GM12878 (cell line): ENCODE measurements at regions not wholly inside any gene's neighbourhood (a gene's known extent, or its start where the extent isn't known, plus 50 kb on each side); places are given as distances from the start of the nearest gene placed in this dataset.

Source experiments
- ATAC-seq: fragments of 200-7000 bp; cut with Tn5 transposase; 3 replicates; pipeline ENCODE4 v1.9.1; 2020; ENCODE audit warnings: mild to moderate bottlenecking, moderate library complexity
- BruUV-seq: library from RNA; stranded (reverse); fragments of 400-500 nt; replicated peaks from 2 replicates; lab custom pipeline; 2021; lab: Mats Ljungman, UMichigan
- CTCF ChIA-PET: fragments of 300-600 bp; sonication (Branson Sonifier 250); formaldehyde crosslinking; extraction: SDS; loops from one replicate; lab custom pipeline; 2021; ENCODE audit warnings: inconsistent platforms; lab: Yijun Ruan, JAX
- POLR2A ChIA-PET: fragments of 350-600 bp; formaldehyde crosslinking; extraction: SDS; loops from one replicate; lab custom pipeline; 2021; ENCODE audit warnings: inconsistent platforms; lab: Charles Lee
- RAD21 ChIA-PET: fragments of 300-600 bp; sonication (Branson Sonifier 250); formaldehyde crosslinking; loops from one replicate; lab custom pipeline; 2023; ENCODE audit warnings: antibody characterized with exemption; ENCODE audit not compliant: unreplicated experiment; lab: Charles Lee
- SMC1A ChIA-PET: fragments of 300-600 bp; sonication (Branson Sonifier 250); formaldehyde crosslinking; loops from one replicate; lab custom pipeline; 2023; ENCODE audit not compliant: unreplicated experiment, uncharacterized antibody; lab: Charles Lee
- DNase-seq: peaks from one replicate; pipeline ENCODE4 v3.0.0-alpha.2; 2011; ENCODE audit warnings: low read depth, low spot score
- FAIRE-seq: peaks from 3 replicates; lab custom pipeline; 2011; peaks lifted over from hg19 to GRCh38; lab: Jason Lieb, UNC
- H2AFZ ChIP-seq: 2 replicates; pipeline ENCODE4 v1.6.0; 2011; ENCODE audit warnings: low read depth, low read length, control low read depth; ENCODE audit not compliant: control insufficient read depth
- H3K27ac ChIP-seq: 2 replicates; pipeline ENCODE4 v1.5.1; 2011; ENCODE audit warnings: control low read depth; ENCODE audit not compliant: control insufficient read depth, insufficient read depth
- H3K27me3 ChIP-seq, 2 experiments: replicated peaks in 1 of 2; 2 replicates each; pipeline versions ENCODE4 v1.6.0 to v1.6.1; 2011; ENCODE audit warnings: low read length in 1 of 2; ENCODE audit not compliant: control insufficient read depth in 2 of 2, insufficient read depth in 2 of 2
- H3K36me3 ChIP-seq, 2 experiments: 2 replicates each; pipeline ENCODE4 v1.5.1; 2011; ENCODE audit warnings: low read length in 1 of 2; ENCODE audit not compliant: control insufficient read depth in 2 of 2, insufficient read depth in 2 of 2
- H3K4me1 ChIP-seq: 2 replicates; pipeline ENCODE4 v1.6.1; 2011; ENCODE audit warnings: mild to moderate bottlenecking, low read length, moderate library complexity, mixed read lengths; ENCODE audit not compliant: control insufficient read depth, insufficient read depth
- H3K4me2 ChIP-seq: 2 replicates; pipeline ENCODE4 v1.6.0; 2011; ENCODE audit warnings: control low read depth; ENCODE audit not compliant: control insufficient read depth, insufficient read depth
- H3K4me3 ChIP-seq: fragments of 200-600 bp; sonication (generic); 2 replicates; pipeline ENCODE4 v1.5.1; 2016
- H3K79me2 ChIP-seq: 2 replicates; pipeline ENCODE4 v1.6.0; 2011; ENCODE audit warnings: low read length; ENCODE audit not compliant: control insufficient read depth, insufficient read depth
- H3K9ac ChIP-seq: 2 replicates; pipeline ENCODE4 v1.8.0; 2011; ENCODE audit warnings: low read length, control low read depth, mixed read lengths; ENCODE audit not compliant: control insufficient read depth, insufficient read depth
- H3K9me3 ChIP-seq: replicated peaks from 3 replicates; pipeline ENCODE4 v1.5.1; 2011; ENCODE audit warnings: mild to moderate bottlenecking, low read length; ENCODE audit not compliant: control insufficient read depth, insufficient read depth
- H4K20me1 ChIP-seq: 2 replicates; pipeline ENCODE4 v1.6.0; 2011; ENCODE audit not compliant: control insufficient read depth, insufficient read depth
- BACH1 ChIP-seq: fragments of 450-650 bp; IDR thresholded peaks from 2 replicates; pipeline ENCODE4 v1.6.1; 2017; ENCODE audit warnings: mild to moderate bottlenecking, borderline replicate concordance
- BHLHE40 ChIP-seq, 2 experiments: fragments of 450-650 bp in 1 of 2; IDR thresholded peaks; 2 replicates each; pipeline ENCODE4 v1.6.1; 2011 to 2017; ENCODE audit warnings: low read depth in 2 of 2, borderline replicate concordance in 1 of 2, improper control_type of control experiment in 1 of 2, low read length in 1 of 2, mild to moderate bottlenecking in 1 of 2
- FOS ChIP-seq: IDR thresholded peaks from 3 replicates; pipeline ENCODE4 v1.6.1; 2011; ENCODE audit warnings: borderline replicate concordance; ENCODE audit not compliant: insufficient read length; ENCODE audit errors: extremely low read depth
- MTA2 ChIP-seq: fragments of 450-650 bp; IDR thresholded peaks from 2 replicates; pipeline ENCODE4 v1.6.1; 2016; ENCODE audit warnings: low read depth, mild to moderate bottlenecking, moderate library complexity
- SMAD5 ChIP-seq: IDR thresholded peaks from 2 replicates; pipeline ENCODE4 v1.6.1; 2016; ENCODE audit warnings: antibody characterized with exemption, low read depth
- TBL1XR1 ChIP-seq: IDR thresholded peaks from 2 replicates; pipeline ENCODE4 v1.6.1; 2012; ENCODE audit warnings: low read depth, low read length, improper control_type of control experiment
- WGBS: methylation state at CpG from one replicate; pipeline ENCODE4 v1.1.6; 2016; ENCODE audit warnings: low lambda C conversion rate; ENCODE audit not compliant: insufficient replicate concordance, insufficient coverage; ENCODE audit errors: missing lambda C conversion rate; 5-methylcytosine and 5-hydroxymethylcytosine counted together
- in situ Hi-C: fragments of 300-500 bp; cut with MboI; formaldehyde crosslinking; loops from 9 replicates; pipeline ENCODE4 v1.14.3; 2018; ENCODE audit warnings: mixed read lengths
- intact Hi-C: fragments of 100-400 bp; cut with micrococcal nuclease; formaldehyde crosslinking; loops from one replicate; pipeline ENCODE4 v1.14.2; 2022; ENCODE audit not compliant: unreplicated experiment
- TF ChIP-seq, protein P1 (sequence below): IDR thresholded peaks from 2 replicates; pipeline ENCODE4 v1.6.1; 2011; ENCODE audit warnings: low read depth, mild to moderate bottlenecking, low read length, moderate library complexity, borderline replicate concordance; ENCODE audit errors: extremely low read depth
- TF ChIP-seq, protein P2 (sequence below): fragments of 450-650 bp; IDR thresholded peaks from 2 replicates; pipeline ENCODE4 v1.6.1; 2016; ENCODE audit warnings: mild to moderate bottlenecking
- TF ChIP-seq, protein P3 (sequence below): fragments of 450-650 bp; IDR thresholded peaks from 2 replicates; pipeline ENCODE4 v1.6.1; 2017; ENCODE audit warnings: borderline replicate concordance
- TF ChIP-seq, protein P4 (sequence below): IDR thresholded peaks from 2 replicates; pipeline ENCODE4 v1.6.1; 2012; ENCODE audit warnings: low read length, inconsistent platforms
- TF ChIP-seq, protein P5 (sequence below): fragments of 450-650 bp; IDR thresholded peaks from 2 replicates; pipeline ENCODE4 v1.6.1; 2017; ENCODE audit warnings: mild to moderate bottlenecking

DNA sequence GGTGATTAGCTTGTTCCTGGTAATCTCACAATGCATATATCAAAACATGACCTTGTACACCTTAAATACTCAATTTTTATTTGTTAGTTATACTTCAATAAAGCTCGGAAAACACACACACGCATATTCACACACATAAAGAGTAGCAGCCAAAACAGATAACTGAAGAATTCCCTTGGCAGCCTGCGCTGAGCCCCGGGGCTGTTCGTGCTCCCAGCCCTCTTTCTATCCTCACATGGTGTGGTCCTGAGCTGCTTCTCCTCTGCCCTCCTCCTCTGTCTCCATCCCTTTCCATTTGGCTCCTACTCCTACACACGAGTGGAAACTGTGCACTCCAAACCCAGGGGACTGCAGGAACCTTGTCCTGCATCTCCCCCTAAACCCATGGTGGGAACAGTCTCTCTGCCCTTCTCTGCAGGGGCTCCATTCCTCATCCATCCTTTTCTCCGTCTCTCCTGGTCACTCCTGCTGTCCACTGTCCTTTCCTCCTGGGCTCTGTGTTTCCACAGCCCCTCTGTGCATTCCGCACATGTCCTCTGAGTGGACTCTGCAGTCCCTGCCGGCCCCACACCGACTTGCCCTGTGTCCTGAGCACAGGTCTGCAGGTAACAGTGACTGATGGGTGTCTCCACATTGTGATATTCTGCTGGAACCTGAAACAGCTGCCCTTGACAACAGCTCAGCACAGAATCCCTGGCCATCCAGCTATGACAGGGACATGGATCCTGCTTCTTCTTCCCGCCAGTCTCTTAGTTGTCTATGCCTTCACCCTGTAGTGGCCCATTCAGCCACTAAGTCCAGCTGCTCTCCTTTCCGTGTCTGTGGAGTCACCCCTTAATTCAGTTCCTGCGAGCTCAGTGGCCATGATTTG lies 216.8 kb upstream of the ZNF32 start (continued):
- TF ChIP-seq TBL1XR1 (no peak), FOS (no peak), BACH1 (no peak)
- TF ChIP-seq, protein P1, sequence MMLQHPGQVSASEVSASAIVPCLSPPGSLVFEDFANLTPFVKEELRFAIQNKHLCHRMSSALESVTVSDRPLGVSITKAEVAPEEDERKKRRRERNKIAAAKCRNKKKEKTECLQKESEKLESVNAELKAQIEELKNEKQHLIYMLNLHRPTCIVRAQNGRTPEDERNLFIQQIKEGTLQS = no peak
- TF ChIP-seq, protein P2, sequence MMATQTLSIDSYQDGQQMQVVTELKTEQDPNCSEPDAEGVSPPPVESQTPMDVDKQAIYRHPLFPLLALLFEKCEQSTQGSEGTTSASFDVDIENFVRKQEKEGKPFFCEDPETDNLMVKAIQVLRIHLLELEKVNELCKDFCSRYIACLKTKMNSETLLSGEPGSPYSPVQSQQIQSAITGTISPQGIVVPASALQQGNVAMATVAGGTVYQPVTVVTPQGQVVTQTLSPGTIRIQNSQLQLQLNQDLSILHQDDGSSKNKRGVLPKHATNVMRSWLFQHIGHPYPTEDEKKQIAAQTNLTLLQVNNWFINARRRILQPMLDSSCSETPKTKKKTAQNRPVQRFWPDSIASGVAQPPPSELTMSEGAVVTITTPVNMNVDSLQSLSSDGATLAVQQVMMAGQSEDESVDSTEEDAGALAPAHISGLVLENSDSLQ = no peak

DNA sequence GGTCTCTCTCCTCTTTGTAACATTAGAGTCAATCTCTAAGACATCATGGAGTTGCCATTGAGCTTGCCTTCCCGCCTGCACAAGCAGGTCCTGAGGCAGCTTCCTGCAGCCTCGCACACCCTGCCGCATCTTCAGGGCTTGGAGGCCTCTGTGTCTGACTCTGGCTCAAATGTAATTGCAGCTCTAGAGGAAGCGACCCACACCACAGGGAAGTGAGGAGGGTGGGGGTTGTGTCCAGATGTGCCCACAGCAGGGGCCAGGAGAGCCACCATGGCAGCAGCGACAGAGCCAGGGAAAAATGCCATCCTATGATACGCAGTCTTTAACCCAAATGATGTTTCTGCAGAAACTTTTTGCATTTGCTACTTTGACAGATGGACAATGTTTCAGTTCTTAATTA lies 216.0 kb upstream of the ZNF32 start:
- ChIA-PET SMC1A (no interaction called here), CTCF (no interaction called here), RAD21 (no interaction called here), POLR2A (no interaction called here)
- intact Hi-C loops = no loop called here
- Histone ChIP-seq H3K4me3 (no peak overlapping the region), H3K9ac (no peak overlapping the region), H4K20me1 (no peaks in the 10 kb centered on the region), H3K27ac (no peak overlapping the region), H3K4me1 (no peaks in the 10 kb centered on the region), H3K36me3 (no peaks in the 10 kb centered on the region), H2AFZ (no peak overlapping the region), H3K27me3 (no peaks in the 10 kb centered on the region; a peak in 1 of 4 replicates), H3K79me2 (no peaks in the 10 kb centered on the region), H3K9me3 (no peaks in the 10 kb centered on the region), H3K4me2 (no peak overlapping the region)
- in situ Hi-C loops = loop anchor here (25.0 kb wide), 2 partner anchors 102 to 377 kb away; no protein-coding TSS in a partner anchor
- no TSS peak for BruUV-seq
- no peak for DNase-seq
- no peak for ATAC-seq
- FAIRE-seq = no peak
- TF ChIP-seq BHLHE40 (IDR thresholded peaks at IDR 0.05; ENCODE audit: borderline replicate concordance in 1 of 2, low read depth in 2 of 2, low read length in 1 of 2) (no peak), SMAD5 (no peak), MTA2 (no peak)
- TF ChIP-seq, protein P3, sequence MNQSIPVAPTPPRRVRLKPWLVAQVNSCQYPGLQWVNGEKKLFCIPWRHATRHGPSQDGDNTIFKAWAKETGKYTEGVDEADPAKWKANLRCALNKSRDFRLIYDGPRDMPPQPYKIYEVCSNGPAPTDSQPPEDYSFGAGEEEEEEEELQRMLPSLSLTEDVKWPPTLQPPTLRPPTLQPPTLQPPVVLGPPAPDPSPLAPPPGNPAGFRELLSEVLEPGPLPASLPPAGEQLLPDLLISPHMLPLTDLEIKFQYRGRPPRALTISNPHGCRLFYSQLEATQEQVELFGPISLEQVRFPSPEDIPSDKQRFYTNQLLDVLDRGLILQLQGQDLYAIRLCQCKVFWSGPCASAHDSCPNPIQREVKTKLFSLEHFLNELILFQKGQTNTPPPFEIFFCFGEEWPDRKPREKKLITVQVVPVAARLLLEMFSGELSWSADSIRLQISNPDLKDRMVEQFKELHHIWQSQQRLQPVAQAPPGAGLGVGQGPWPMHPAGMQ = no peak
- TF ChIP-seq, protein P4, sequence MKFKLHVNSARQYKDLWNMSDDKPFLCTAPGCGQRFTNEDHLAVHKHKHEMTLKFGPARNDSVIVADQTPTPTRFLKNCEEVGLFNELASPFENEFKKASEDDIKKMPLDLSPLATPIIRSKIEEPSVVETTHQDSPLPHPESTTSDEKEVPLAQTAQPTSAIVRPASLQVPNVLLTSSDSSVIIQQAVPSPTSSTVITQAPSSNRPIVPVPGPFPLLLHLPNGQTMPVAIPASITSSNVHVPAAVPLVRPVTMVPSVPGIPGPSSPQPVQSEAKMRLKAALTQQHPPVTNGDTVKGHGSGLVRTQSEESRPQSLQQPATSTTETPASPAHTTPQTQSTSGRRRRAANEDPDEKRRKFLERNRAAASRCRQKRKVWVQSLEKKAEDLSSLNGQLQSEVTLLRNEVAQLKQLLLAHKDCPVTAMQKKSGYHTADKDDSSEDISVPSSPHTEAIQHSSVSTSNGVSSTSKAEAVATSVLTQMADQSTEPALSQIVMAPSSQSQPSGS = no peak
- TF ChIP-seq, protein P5, sequence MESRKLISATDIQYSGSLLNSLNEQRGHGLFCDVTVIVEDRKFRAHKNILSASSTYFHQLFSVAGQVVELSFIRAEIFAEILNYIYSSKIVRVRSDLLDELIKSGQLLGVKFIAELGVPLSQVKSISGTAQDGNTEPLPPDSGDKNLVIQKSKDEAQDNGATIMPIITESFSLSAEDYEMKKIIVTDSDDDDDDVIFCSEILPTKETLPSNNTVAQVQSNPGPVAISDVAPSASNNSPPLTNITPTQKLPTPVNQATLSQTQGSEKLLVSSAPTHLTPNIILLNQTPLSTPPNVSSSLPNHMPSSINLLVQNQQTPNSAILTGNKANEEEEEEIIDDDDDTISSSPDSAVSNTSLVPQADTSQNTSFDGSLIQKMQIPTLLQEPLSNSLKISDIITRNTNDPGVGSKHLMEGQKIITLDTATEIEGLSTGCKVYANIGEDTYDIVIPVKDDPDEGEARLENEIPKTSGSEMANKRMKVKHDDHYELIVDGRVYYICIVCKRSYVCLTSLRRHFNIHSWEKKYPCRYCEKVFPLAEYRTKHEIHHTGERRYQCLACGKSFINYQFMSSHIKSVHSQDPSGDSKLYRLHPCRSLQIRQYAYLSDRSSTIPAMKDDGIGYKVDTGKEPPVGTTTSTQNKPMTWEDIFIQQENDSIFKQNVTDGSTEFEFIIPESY = no peak
- WGBS = 51% methylated on average over 6 of the region's 6 CpGs
